ENCODE measurements at regions not wholly inside any gene's neighbourhood (a gene's known extent, or its start where the extent isn't known, plus 50 kb on each side); places are given as distances from the start of the nearest gene placed in this dataset.

GRCh38 chr12:75747572-75748021, 236.2 kb upstream of the KRR1 start:
- H3K36me3 ChIP-seq (ENCODE audit: control insufficient read depth, insufficient read depth, low read length): no peaks in the 10 kb centered on the region
- peak; percentile 86 to 91 for DNase-seq (ENCODE audit: low read depth in 2 of 2)
- no peaks in the 10 kb centered on the region for H4K20me1 ChIP-seq (ENCODE audit: control insufficient read depth, extremely low read depth, insufficient read depth, low read length)
- no peaks in the 10 kb centered on the region for H3K9me3 ChIP-seq (ENCODE audit: control insufficient read depth, insufficient read depth, low read depth, low read length)
- no peak overlapping the region for H2AFZ ChIP-seq (ENCODE audit: low read length)
- peaks cover 8% of the 10 kb centered on the region for H3K4me1 ChIP-seq (ENCODE audit: control insufficient read depth, extremely low read depth, insufficient read depth, low read length)
- H3K4me2 ChIP-seq (ENCODE audit: extremely low read depth, insufficient read depth, low read length): peak overlapping the region; percentile 29
- no peaks in the 10 kb centered on the region for H3K27me3 ChIP-seq (ENCODE audit: control insufficient read depth, insufficient read depth, low read length)
- H3K9ac ChIP-seq (ENCODE audit: insufficient read depth, low read length): no peak overlapping the region
- no peak overlapping the region for H3K4me3 ChIP-seq (replicated peaks in 1 of 4; ENCODE audit: control extremely low read depth in 1 of 4, insufficient read depth in 1 of 4, low read depth in 3 of 4, low read length in 4 of 4)
- H3K27ac ChIP-seq (ENCODE audit: insufficient read depth, low read length): peak overlapping the region; percentile 69
- no peaks in the 10 kb centered on the region for H3K79me2 ChIP-seq (ENCODE audit: control insufficient read depth, insufficient read depth, low read length)
- no peak for TF ChIP-seq EZH2 (IDR thresholded peaks at IDR 0.05; ENCODE audit: low read length, missing control alignments)
- TF ChIP-seq, protein P1, sequence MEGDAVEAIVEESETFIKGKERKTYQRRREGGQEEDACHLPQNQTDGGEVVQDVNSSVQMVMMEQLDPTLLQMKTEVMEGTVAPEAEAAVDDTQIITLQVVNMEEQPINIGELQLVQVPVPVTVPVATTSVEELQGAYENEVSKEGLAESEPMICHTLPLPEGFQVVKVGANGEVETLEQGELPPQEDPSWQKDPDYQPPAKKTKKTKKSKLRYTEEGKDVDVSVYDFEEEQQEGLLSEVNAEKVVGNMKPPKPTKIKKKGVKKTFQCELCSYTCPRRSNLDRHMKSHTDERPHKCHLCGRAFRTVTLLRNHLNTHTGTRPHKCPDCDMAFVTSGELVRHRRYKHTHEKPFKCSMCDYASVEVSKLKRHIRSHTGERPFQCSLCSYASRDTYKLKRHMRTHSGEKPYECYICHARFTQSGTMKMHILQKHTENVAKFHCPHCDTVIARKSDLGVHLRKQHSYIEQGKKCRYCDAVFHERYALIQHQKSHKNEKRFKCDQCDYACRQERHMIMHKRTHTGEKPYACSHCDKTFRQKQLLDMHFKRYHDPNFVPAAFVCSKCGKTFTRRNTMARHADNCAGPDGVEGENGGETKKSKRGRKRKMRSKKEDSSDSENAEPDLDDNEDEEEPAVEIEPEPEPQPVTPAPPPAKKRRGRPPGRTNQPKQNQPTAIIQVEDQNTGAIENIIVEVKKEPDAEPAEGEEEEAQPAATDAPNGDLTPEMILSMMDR (conservative IDR thresholded peaks at IDR 0.05 in 1 of 2, IDR thresholded peaks at IDR 0.05 in 1 of 2; ENCODE audit: low read depth in 1 of 2, low read length in 2 of 2): no peak

GRCh38 chr12:75746621-75747020, 235.2 kb upstream of the KRR1 start:
- no peak for TF ChIP-seq EZH2 (IDR thresholded peaks at IDR 0.05; ENCODE audit: low read length, missing control alignments)
- TF ChIP-seq, protein P1 (conservative IDR thresholded peaks at IDR 0.05 in 1 of 2, IDR thresholded peaks at IDR 0.05 in 1 of 2; ENCODE audit: low read depth in 1 of 2, low read length in 2 of 2): no peak
- Histone ChIP-seq H3K36me3 (ENCODE audit: control insufficient read depth, insufficient read depth, low read length) (no peaks in the 10 kb centered on the region), H3K9me3 (ENCODE audit: control insufficient read depth, insufficient read depth, low read depth, low read length) (no peaks in the 10 kb centered on the region), H3K9ac (ENCODE audit: insufficient read depth, low read length) (no peak overlapping the region), H3K4me2 (ENCODE audit: extremely low read depth, insufficient read depth, low read length) (no peak overlapping the region), H3K79me2 (ENCODE audit: control insufficient read depth, insufficient read depth, low read length) (no peaks in the 10 kb centered on the region), H3K27ac (ENCODE audit: insufficient read depth, low read length) (no peak overlapping the region), H3K4me3 (replicated peaks in 1 of 4; ENCODE audit: control extremely low read depth in 1 of 4, insufficient read depth in 1 of 4, low read depth in 3 of 4, low read length in 4 of 4) (no peak overlapping the region), H3K27me3 (ENCODE audit: control insufficient read depth, insufficient read depth, low read length) (no peaks in the 10 kb centered on the region), H2AFZ (ENCODE audit: low read length) (no peak overlapping the region), H4K20me1 (ENCODE audit: control insufficient read depth, extremely low read depth, insufficient read depth, low read length) (no peaks in the 10 kb centered on the region), H3K4me1 (ENCODE audit: control insufficient read depth, extremely low read depth, insufficient read depth, low read length) (peaks cover 5% of the 10 kb centered on the region)
- no peak for DNase-seq (ENCODE audit: low read depth in 2 of 2)

DNA sequence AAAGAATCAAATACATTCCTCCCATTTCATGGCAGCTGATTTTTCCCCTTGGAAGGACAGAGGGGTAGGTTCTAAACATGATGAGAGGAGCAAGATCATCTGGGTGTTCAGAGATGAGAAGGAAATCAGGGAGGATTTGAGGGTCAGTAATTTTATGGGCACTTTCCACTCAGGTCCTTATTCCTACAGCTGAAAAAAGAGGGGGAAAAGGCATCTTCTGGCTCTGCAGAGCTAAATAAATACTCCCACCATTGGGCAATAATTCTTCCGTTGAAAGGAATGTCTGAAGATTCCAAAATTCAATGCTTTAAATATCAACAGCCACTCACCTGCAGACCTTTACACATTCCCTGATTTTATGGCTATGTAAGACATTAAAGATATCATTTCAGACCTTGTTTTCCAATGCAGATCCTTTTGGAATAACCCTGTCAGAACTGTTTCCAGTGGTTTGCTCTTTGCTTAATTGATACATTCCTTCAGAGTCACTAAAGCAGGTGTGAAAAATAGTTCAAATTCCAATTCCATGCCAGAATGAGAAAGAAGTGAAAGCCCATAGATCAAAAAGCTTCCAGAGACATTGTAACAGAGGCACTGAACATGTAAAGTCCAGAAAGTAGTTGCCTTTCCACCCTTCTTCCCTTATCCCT, 233.3 kb upstream of the KRR1 start:
- no peaks in the 10 kb centered on the region for H3K27me3 ChIP-seq (ENCODE audit: control insufficient read depth, insufficient read depth, low read length)

More for the DNA sequence above, 233.3 kb upstream of the KRR1 start:
- H2AFZ ChIP-seq (ENCODE audit: low read length): no peak overlapping the region
- H4K20me1 ChIP-seq (ENCODE audit: control insufficient read depth, extremely low read depth, insufficient read depth, low read length): no peaks in the 10 kb centered on the region
- H3K79me2 ChIP-seq (ENCODE audit: control insufficient read depth, insufficient read depth, low read length): no peaks in the 10 kb centered on the region
- TF ChIP-seq EZH2 (IDR thresholded peaks at IDR 0.05; ENCODE audit: low read length, missing control alignments): no peak
- TF ChIP-seq, protein P1 (conservative IDR thresholded peaks at IDR 0.05 in 1 of 2, IDR thresholded peaks at IDR 0.05 in 1 of 2; ENCODE audit: low read depth in 1 of 2, low read length in 2 of 2): no peak
- no peak for DNase-seq (ENCODE audit: low read depth in 2 of 2)
- no peak overlapping the region for H3K9ac ChIP-seq (ENCODE audit: insufficient read depth, low read length)
- H3K4me3 ChIP-seq (replicated peaks in 1 of 4; ENCODE audit: control extremely low read depth in 1 of 4, insufficient read depth in 1 of 4, low read depth in 3 of 4, low read length in 4 of 4): no peak overlapping the region
- peaks cover 5% of the 10 kb centered on the region for H3K4me1 ChIP-seq (ENCODE audit: control insufficient read depth, extremely low read depth, insufficient read depth, low read length)
- H3K9me3 ChIP-seq (ENCODE audit: control insufficient read depth, insufficient read depth, low read depth, low read length): no peaks in the 10 kb centered on the region
- H3K27ac ChIP-seq (ENCODE audit: insufficient read depth, low read length): no peak overlapping the region
- no peaks in the 10 kb centered on the region for H3K36me3 ChIP-seq (ENCODE audit: control insufficient read depth, insufficient read depth, low read length)
- H3K4me2 ChIP-seq (ENCODE audit: extremely low read depth, insufficient read depth, low read length): no peak overlapping the region
